ENCODE measurements at regions not wholly inside any gene's neighbourhood (a gene's known extent, or its start where the extent isn't known, plus 50 kb on each side); places are given as distances from the start of the nearest gene placed in this dataset.

GRCh38 chrX:129230850-129231512 is 292.3 kb downstream of the SMARCA1 start:
- no peak for DNase-seq
- H3K27me3 ChIP-seq = no peaks in the 10 kb centered on the region
- H3K9me3 ChIP-seq = no peaks in the 10 kb centered on the region
- no peaks in the 10 kb centered on the region for H3K4me1 ChIP-seq
- no peaks in the 10 kb centered on the region for H3K36me3 ChIP-seq
- H3K4me3 ChIP-seq = no peak overlapping the region
- no peak overlapping the region for H3K27ac ChIP-seq
- TF ChIP-seq CTCF (IDR thresholded peaks at IDR 0.05) = no peak
- intact Hi-C loops (cut with DNase I; ENCODE audit: low total_unique reads) = no loop called here

DNA sequence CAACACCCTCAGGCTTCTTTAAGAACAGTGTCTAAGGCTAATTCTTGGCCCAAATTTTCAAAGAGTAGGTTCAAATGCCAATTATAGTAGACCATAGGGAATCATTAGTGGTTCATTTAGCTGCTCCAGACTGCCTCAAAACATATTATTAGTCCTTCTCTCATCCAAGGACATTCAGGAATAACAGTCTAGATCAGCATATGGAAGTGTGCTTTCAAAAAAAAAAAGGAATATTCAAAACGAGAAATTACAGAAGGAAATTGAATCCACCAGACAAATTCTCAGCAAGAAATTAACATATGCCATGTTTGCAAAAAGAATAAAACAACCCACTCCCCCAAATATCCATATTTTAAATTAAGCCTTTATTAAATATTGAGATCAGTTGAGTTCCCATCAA is 293.1 kb downstream of the SMARCA1 start:
- H3K4me3 ChIP-seq = no peak overlapping the region
- no peaks in the 10 kb centered on the region for H3K36me3 ChIP-seq
- no peaks in the 10 kb centered on the region for H3K27me3 ChIP-seq
- DNase-seq = no peak
- intact Hi-C loops (cut with DNase I; ENCODE audit: low total_unique reads) = no loop called here
- no peak for TF ChIP-seq CTCF (IDR thresholded peaks at IDR 0.05)
- no peaks in the 10 kb centered on the region for H3K9me3 ChIP-seq
- H3K27ac ChIP-seq = no peak overlapping the region
- no peaks in the 10 kb centered on the region for H3K4me1 ChIP-seq

DNA sequence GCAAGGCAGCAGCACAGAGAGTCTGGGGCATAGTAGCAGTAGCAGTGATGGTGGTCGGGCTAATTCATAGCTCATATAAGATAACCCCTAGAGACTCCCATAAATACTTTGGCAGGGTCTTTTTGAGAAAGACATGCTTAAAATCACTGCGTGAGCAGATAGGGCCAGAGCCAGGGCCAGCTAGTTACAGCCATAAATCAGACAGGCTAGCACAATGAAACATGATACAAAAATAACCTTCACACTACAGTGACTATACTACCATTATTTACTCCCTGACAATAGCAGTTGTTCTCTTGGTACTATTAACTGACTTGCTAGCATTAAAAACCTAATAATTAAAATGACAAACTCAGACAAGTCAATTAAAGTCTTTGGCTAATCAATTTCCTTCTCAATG is 295.9 kb downstream of the SMARCA1 start:
- Histone ChIP-seq H3K4me1 (no peaks in the 10 kb centered on the region), H3K36me3 (no peaks in the 10 kb centered on the region), H3K4me3 (no peak overlapping the region), H3K27me3 (no peaks in the 10 kb centered on the region), H3K9me3 (no peaks in the 10 kb centered on the region), H3K27ac (no peak overlapping the region)
- TF ChIP-seq CTCF (IDR thresholded peaks at IDR 0.05) = no peak
- no peak for DNase-seq
- intact Hi-C loops (cut with DNase I; ENCODE audit: low total_unique reads) = no loop called here

- no peak for TF ChIP-seq CTCF (IDR thresholded peaks at IDR 0.05)
- Histone ChIP-seq H3K27me3 (no peaks in the 10 kb centered on the region), H3K36me3 (no peaks in the 10 kb centered on the region), H3K9me3 (no peaks in the 10 kb centered on the region), H3K4me3 (no peak overlapping the region), H3K4me1 (no peaks in the 10 kb centered on the region), H3K27ac (no peak overlapping the region)
- no peak for DNase-seq
- intact Hi-C loops (cut with DNase I; ENCODE audit: low total_unique reads) = no loop called here
Observed at GRCh38 chrX:129193357-129193756, 329.9 kb downstream of the SMARCA1 start.

- Histone ChIP-seq H3K9me3 (no peaks in the 10 kb centered on the region), H3K36me3 (no peaks in the 10 kb centered on the region), H3K4me3 (no peak overlapping the region), H3K4me1 (no peaks in the 10 kb centered on the region), H3K27me3 (no peaks in the 10 kb centered on the region), H3K27ac (no peak overlapping the region)
- intact Hi-C loops (cut with DNase I; ENCODE audit: low total_unique reads) = no loop called here
- TF ChIP-seq CTCF (IDR thresholded peaks at IDR 0.05) = no peak
- DNase-seq = no peak
Observed at GRCh38 chrX:129188231-129188630, 335.1 kb downstream of the SMARCA1 start.

DNA sequence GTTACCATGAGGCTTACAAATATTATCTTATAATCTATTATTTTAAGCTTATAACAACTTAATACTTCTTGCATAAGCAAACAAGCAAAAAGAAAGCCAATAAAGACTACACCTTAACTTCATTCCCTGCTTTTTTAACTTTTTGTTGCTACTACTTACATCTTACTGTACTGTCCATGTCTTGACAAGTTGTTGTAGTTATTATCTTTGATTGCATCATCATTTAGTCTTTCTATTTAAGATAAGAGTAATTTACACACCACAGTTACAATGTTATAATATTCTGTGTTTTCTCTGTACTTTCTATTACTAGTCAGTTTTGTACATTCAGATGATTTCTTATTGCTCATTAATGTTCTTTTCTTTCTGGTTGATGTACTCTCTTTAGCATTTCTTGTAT is 346.6 kb downstream of the SMARCA1 start:
- no peak for TF ChIP-seq CTCF (IDR thresholded peaks at IDR 0.05)
- no peak for DNase-seq
- H3K9me3 ChIP-seq = peaks cover 0 to 3% (median 0%) of the 10 kb centered on the region in 3 donors
- H3K36me3 ChIP-seq = peaks cover 0 to 6% (median 0%) of the 10 kb centered on the region in 3 donors
- intact Hi-C loops (cut with DNase I; ENCODE audit: low total_unique reads) = no loop called here
- H3K4me1 ChIP-seq = no peaks in the 10 kb centered on the region
- no peak overlapping the region for H3K27ac ChIP-seq
- H3K27me3 ChIP-seq = no peaks in the 10 kb centered on the region
- H3K4me3 ChIP-seq = no peak overlapping the region

Measured in tibial artery (tissue), 4 donors.